ENCODE measurements at regions not wholly inside any gene's neighbourhood (a gene's known extent, or its start where the extent isn't known, plus 50 kb on each side); places are given as distances from the start of the nearest gene placed in this dataset.

GRCh38 chr6:14968056-14968637 is 277.7 kb upstream of the JARID2 start:
- no peak for TF ChIP-seq CTCF (IDR thresholded peaks at IDR 0.05)
- no peak for TF ChIP-seq POLR2AphosphoS5 (IDR thresholded peaks at IDR 0.05)
- no peak for TF ChIP-seq POLR2A (IDR thresholded peaks at IDR 0.05)
